ENCODE measurements at regions not wholly inside any gene's neighbourhood (a gene's known extent, or its start where the extent isn't known, plus 50 kb on each side); places are given as distances from the start of the nearest gene placed in this dataset.
"Not testable (repeated sequence)": the region's sequence is repeated elsewhere in the genome, so short reads cannot be mapped to it uniquely, and the experiment has no call there.

- no peak for DNase-seq
Measured at GRCh38 chr5:13215806-13216205, 728.7 kb downstream of the DNAH5 start.

GRCh38 chr5:13215370-13215769 lies 729.1 kb downstream of the DNAH5 start:
- DNase-seq, result no peak

- no peak for DNase-seq
Measured at GRCh38 chr5:13214182-13214581, 730.3 kb downstream of the DNAH5 start.

GRCh38 chr5:13212886-13213285 lies 731.6 kb downstream of the DNAH5 start:
- no peak for DNase-seq

- DNase-seq, result no peak
Measured at GRCh38 chr5:13211064-13211463, 733.4 kb downstream of the DNAH5 start.

- DNase-seq, result no peak
Measured at GRCh38 chr5:13207112-13207511, 737.4 kb downstream of the DNAH5 start.

- DNase-seq, result no peak
Measured at GRCh38 chr5:13201022-13201421, 743.5 kb downstream of the DNAH5 start.

- not testable (repeated sequence) for DNase-seq
Measured at GRCh38 chr5:13198226-13198625, 746.3 kb downstream of the DNAH5 start.

- DNase-seq, result no peak
Measured at GRCh38 chr5:13189532-13189931, 755.0 kb downstream of the DNAH5 start.

- no peak for DNase-seq
Measured at GRCh38 chr5:13188371-13188770, 756.1 kb downstream of the DNAH5 start.

GRCh38 chr5:13187186-13187585 lies 757.3 kb downstream of the DNAH5 start:
- DNase-seq, result no peak

- no peak for DNase-seq
Measured at GRCh38 chr5:13186177-13186576, 758.3 kb downstream of the DNAH5 start.

GRCh38 chr5:13179407-13180087 lies 764.9 kb downstream of the DNAH5 start:
- DNase-seq, result no peak

- DNase-seq, result no peak
Measured at GRCh38 chr5:13143630-13144029, 800.9 kb downstream of the DNAH5 start.

- DNase-seq, result no peak
Measured at GRCh38 chr5:13143214-13143613, 801.3 kb downstream of the DNAH5 start.

GRCh38 chr5:13133951-13134350 lies 810.5 kb downstream of the DNAH5 start:
- no peak for DNase-seq

GRCh38 chr5:13115476-13115875 lies 829.0 kb downstream of the DNAH5 start:
- no peak for DNase-seq

GRCh38 chr5:13108265-13108664 lies 836.2 kb downstream of the DNAH5 start:
- DNase-seq, result no peak

GRCh38 chr5:13107537-13107936 lies 837.0 kb downstream of the DNAH5 start:
- no peak for DNase-seq

- no peak for DNase-seq
Measured at GRCh38 chr5:13081116-13081515, 863.4 kb downstream of the DNAH5 start.

GRCh38 chr5:13072936-13073335 lies 871.6 kb downstream of the DNAH5 start:
- DNase-seq, result not testable (repeated sequence)

GRCh38 chr5:13063088-13063487 lies 881.4 kb downstream of the DNAH5 start:
- no peak for DNase-seq

- no peak for DNase-seq
Measured at GRCh38 chr5:13045897-13046551, 898.5 kb downstream of the DNAH5 start.

- DNase-seq, result no peak
Measured at GRCh38 chr5:13034061-13034460, 910.4 kb downstream of the DNAH5 start.
